Esophagus muscularis mucosa (tissue), 3 donors: ENCODE measurements at regions not wholly inside any gene's neighbourhood (a gene's known extent, or its start where the extent isn't known, plus 50 kb on each side); places are given as distances from the start of the nearest gene placed in this dataset.

Source experiments
- POLR2A ChIP-seq: fragments of 450-650 bp; IDR thresholded peaks from one replicate; pipeline ENCODE4 v1.6.1; 2017; ENCODE audit warnings: antibody characterized with exemption, moderate library complexity, mild to moderate bottlenecking, low read depth
- POLR2AphosphoS5 ChIP-seq, 2 donors: sonication (generic); formaldehyde crosslinking; IDR thresholded peaks; one replicate each; pipeline ENCODE4 v1.6.1; 2017; ENCODE audit warnings: antibody characterized with exemption in 2 of 2
- TF ChIP-seq, protein P1 (sequence below), 3 experiments: fragments of 200-600 bp in 2 of 3; fragments of 450-650 bp in 1 of 3; sonication (generic) in 2 of 3; IDR thresholded peaks; one replicate each; pipeline ENCODE4 v1.5.1; 2017 to 2019; ENCODE audit warnings: antibody characterized with exemption in 3 of 3, mild to moderate bottlenecking in 2 of 3, moderate library complexity in 1 of 3

DNA sequence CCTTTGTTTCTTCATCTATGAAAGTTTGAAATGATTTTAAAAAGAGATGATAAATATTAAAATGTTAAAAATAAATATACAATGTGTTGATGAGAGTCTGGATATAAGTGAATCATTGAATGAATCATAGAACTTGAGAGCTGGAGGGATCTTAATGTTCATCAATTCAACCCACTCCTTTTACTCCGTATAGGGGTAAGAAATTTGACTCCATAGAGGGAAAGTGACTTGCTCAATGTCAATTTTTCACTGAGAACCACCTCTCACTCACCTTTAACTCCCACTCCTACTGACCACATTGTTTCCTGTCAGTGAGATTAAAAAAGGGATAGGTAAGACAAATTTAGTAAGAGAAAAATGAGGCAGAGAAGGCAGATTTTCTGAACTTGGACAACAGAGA is 557.2 kb upstream of the GRIA3 start:
- TF ChIP-seq, protein P1, sequence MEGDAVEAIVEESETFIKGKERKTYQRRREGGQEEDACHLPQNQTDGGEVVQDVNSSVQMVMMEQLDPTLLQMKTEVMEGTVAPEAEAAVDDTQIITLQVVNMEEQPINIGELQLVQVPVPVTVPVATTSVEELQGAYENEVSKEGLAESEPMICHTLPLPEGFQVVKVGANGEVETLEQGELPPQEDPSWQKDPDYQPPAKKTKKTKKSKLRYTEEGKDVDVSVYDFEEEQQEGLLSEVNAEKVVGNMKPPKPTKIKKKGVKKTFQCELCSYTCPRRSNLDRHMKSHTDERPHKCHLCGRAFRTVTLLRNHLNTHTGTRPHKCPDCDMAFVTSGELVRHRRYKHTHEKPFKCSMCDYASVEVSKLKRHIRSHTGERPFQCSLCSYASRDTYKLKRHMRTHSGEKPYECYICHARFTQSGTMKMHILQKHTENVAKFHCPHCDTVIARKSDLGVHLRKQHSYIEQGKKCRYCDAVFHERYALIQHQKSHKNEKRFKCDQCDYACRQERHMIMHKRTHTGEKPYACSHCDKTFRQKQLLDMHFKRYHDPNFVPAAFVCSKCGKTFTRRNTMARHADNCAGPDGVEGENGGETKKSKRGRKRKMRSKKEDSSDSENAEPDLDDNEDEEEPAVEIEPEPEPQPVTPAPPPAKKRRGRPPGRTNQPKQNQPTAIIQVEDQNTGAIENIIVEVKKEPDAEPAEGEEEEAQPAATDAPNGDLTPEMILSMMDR (IDR thresholded peaks at IDR 0.05): no peak
- no peak for TF ChIP-seq POLR2A
- no peak for TF ChIP-seq POLR2AphosphoS5 (IDR thresholded peaks at IDR 0.05)
